RKO (cell line): ENCODE measurements at regions not wholly inside any gene's neighbourhood (a gene's known extent, or its start where the extent isn't known, plus 50 kb on each side); places are given as distances from the start of the nearest gene placed in this dataset.

ENCODE experiments used
- DNase-seq: peaks from one replicate; pipeline ENCODE4 v3.0.0-alpha.2; 2016; ENCODE audit warnings: low spot score

DNA sequence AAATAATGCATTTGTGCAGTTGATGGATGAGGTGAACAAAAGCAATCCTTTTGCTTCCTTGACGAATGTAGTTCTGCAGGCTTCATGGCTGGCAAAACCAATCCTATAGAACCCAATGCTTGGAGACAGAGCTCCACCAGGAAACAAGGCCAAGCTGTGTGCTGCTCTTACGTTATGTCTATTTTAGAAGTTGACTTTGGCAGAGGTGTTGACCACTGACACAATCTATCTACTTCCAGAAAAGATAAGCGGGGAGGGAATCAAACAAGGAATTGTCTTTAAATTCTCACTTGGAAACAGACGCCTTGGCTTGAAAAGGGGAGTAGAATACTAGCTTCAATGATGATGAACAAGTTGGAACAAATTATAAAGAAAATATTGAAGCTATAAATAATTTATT, 211.2 kb downstream of the SETD4 start:
- no peak for DNase-seq

DNA sequence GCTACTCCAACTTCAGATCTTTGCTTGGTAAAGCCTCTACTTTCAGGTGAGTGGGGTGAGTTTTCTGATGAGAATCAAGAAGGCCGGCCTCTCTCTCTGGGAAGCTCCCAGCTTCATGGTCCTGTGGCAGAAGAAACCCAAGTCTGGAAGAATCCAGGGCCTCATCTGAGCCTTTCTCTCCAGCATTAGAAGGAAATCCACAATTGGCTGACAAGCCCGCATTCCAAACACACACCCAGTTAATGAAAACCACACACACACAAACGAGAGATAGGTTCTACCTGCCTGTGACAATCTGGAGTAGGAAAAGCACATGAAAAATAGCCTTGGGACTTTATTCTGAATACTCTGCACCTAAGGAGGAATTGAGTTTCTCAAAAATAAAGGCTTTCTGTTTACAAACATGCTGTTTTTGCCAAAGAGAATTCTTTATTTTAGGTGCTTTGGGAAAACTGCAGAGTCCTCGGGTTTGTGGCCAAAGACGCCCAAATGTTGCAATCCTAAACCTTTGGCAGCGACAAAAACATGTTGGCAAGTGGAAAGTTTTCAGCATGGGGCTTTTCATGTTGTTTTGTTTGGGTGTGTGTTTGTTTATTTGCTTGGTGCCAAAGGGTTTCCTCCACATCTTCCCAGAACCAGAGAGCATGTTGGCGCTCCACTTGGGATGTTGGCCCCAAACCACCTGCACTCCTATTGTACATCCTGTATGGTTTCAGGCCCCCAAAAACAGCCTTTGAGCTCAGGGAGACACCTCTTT, 216.2 kb downstream of the SETD4 start:
- no peak for DNase-seq

DNA sequence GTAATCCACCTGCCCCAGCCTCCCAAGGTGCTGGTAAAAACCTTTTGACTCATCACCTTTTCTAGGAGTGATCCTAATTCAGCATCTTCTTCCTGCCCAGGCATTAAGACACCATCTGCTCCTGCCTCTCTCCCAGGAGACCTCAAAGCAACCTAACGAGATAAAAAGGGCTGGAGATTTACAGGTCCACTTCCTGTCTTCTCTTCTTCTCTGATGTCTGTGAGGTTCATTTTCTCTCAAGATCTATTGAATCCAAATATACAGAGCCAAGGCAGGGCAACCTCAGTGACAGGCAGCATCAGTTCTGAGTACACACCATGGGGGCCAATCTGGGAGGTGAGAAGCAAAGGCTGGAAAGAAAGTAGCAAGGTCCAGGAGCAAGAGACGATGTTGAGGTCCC, 219.4 kb downstream of the SETD4 start:
- DNase-seq: no peak

DNA sequence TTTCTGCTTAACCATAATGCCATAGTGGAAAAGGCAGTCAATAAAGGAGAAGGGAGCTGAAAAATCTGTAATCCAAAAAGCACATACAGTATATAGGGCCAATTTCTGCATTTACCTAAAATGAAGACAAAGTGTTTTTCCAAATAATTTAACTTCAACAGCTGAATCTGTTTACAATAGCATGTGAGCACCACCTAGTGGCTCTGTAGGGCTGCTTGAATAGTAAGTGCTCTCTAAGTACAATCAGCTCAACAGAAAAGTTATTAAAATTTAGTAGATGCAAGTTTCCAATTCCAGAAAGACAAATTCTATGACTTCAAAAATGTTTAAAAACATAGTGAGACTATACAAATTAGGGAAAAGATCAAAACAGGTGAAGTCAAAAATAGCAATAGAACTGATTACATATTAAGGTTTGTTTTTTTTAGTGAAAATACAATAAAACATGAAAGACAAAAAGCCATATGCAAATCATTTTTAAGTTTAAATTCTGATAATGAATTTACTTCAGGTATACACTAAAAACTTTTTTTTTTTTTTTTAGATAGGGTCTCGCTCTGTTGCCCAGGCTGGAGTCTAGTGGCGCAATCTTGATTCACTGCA, 220.0 kb downstream of the SETD4 start:
- peak; percentile 77 for DNase-seq

DNA sequence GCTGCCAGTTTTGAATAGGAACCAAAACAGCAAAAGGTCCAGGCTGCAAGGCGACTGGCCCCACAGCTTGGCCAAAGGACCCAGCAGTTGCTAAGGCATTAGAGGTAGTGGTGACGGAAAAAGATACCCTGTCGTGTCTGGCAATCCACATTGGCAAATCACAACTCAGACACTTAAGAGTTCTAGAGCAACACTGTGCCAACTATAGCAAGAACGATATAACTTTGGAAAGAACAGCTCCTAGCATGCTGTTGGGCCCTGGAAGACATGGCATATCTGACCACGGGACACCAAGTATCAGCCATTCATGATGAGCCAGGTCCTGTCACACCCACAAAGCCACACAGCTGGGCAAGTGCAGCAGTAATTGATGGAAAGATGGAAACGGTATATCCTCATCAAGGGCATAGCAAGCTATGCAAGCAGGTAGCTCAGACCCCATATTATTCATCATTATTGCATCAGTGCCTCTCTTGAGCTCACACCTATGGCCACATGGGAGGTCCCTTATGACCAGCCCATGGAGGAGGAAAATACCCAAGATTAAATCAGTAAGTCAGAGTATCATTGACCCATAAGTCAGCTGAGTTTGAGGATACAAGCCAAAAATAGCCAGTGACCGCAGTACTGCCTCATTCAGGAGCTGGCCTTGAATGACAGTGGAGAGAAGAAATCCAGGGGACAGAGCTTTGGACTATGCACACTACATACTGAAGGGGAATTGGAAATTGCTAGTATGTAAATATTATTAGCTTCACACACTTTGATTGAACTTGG, 221.2 kb downstream of the SETD4 start:
- no peak for DNase-seq

DNA sequence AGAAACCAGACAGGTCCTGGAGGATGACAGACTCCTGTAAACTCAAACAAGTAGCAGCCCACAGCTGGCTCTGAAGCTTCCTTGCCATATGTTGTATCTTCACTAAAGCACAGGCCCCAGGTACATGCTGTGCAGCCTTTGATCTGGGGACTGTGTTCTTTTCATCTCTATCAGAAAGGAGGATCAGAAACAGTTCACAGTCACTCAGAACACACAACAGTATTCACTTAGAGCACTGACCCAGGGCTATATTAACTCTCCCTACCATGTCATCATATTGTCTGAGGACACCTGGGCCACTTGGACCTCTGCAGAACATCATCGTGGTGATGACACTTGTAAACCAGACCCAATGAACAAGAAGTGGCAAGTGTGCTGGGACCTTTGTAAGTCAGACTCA, 222.0 kb downstream of the SETD4 start:
- DNase-seq: no peak

DNA sequence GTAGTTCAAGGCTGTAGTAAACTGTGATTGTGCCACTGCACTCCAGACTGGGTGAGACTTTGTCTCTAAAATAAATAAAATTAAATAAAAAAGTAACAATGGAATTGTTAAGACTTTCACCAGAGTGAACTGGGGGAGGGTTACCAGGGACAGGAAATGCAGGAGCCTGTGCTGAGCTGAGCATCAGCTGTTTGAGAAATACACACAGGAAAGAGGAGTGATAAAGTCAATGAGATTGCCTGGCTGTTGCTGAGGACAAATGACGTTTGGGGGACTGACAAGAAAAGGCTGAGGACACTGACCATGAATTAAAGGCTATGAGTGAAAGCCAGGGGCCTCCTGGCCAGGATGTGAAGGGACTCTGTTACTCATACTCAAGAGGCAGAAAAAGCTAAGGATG, 226.3 kb downstream of the SETD4 start:
- no peak for DNase-seq

DNA sequence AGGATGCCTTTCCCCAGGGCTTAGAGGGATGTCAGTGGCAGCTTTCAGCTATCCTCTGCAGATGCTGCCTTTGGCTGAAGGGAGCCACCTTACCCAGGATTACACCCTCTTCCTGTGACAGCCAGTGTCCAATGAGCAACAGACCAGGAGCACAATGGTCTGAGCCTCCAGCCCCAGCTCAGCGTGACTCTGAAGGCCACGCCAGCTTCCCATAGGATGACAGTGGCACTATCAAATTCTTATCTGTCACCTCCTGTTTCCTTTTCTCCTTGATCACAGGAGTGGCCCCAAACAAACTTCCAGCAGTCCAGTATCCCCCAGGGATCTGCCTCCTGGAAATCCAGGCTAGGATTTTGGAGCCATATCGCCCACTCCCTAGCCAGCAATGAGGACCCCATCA, 226.9 kb downstream of the SETD4 start:
- DNase-seq: no peak

DNA sequence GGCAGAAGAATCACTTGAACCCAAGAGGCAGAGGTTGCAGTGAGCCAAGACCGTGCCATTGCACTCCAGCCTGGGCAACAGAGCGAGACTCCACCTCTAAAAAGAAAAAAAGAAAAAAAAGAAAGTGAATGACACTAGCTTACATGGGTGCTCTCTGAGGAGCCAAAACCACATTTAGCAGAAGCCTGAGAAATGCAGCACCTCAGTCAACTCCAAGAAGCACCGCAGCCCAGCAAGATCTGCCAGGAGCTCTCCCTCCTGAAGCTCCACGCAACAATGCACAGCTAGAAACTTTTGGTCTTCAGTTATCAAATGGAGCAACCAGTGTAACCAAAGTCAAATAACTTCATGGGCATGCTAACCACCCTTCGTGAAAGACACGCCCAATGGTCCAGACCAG, 229.1 kb downstream of the SETD4 start:
- DNase-seq: no peak

DNA sequence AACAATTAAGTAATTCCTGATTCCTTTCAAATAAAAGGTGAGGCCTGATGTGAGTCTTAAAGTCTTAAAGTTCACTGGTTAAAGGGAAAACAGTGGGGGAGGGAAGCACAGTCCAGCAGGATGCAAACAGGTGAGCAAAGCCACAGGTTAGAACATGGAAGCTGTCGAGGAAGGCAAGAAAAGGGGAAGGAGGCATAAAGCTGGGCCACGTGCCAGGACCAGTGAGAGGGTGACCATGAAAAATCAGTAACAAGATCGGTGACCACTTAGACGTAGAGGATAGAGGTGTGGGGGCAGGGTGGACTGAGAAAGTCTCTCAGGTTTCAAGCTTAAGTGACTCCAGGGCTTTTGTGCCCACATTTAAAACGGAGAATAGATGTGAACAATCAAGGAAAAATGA, 231.3 kb downstream of the SETD4 start:
- DNase-seq: no peak

DNA sequence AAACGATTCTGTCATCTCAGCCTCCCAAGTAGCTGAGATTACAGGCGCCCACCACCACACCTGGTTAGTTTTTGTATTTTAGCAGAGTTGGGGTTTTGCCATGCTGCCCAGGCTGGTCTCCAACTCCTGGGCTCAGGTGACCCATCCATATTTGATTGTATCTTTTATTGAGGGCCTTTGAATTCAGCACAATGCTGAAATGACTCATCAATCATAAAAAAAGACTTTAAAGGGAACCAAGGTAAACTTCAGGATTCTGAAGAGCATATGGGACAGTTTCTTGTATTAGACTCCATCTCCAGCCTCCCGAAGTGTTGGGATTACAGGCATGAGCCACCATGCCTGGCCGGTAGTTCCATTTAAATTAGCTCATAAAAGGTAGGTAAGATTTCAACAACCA, 232.2 kb downstream of the SETD4 start:
- no peak for DNase-seq

DNA sequence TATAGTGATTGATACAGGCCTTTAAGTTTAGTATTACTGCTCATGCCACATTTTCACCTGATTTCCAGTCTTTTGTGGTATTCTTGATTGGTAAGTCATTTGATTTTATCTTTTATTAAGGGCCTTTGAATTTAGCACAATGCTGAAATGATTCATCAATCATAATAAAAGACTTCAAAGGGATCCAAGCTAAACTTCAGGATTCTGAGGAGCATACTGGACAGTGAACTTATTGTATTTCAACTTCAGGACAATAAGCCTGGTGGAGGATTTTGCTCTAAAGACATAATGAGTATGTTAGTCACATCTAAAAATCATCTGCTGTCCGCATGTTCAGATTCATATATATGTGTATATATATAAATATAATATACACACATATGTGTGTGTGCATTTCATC, 233.3 kb downstream of the SETD4 start:
- DNase-seq: no peak

DNA sequence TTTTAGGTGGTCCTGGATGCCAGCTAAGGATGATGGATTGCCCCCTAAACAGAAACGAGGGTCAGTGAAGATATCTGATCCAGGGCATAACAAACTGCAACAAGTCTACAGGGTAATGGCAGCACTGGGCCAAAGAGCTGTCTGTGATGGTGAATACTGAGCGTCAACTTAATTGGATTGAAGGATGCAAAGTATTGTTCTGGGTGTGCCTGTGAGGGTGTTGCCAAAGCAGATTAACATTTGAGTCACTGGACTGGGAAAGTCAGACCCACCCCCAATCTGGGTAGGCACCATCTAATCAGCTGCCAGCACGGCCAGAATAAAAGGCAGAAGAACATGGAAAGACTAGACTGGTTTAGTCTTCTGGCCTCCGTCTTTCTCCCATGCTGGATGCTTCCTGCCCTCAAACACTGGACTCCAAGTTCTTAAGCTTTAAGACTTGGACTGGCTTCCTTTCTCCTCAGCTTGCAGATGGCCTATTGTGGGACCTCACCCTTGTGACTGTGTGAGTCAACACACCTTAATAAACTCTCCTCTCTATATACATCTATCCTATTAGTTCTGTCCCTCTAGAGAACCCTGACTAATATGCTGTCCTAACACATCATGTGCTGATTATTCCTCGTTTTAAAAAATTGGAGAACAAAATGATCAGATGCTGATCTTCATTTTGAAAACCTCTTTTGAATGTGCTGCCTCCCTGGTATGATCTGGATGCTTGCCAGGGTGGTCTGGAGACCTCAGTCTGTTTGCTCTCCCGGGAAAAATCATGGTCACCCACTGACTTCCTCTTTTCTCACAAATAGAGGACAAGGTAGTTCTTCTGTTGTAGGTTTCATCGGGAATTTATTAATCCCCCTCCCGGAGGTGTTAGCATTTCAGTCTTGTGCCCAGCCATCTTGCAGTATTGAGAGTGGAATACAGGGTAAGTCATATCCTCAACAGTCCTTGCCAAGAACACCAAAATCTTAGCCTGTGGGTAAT, 234.7 kb downstream of the SETD4 start:
- DNase-seq: no peak

DNA sequence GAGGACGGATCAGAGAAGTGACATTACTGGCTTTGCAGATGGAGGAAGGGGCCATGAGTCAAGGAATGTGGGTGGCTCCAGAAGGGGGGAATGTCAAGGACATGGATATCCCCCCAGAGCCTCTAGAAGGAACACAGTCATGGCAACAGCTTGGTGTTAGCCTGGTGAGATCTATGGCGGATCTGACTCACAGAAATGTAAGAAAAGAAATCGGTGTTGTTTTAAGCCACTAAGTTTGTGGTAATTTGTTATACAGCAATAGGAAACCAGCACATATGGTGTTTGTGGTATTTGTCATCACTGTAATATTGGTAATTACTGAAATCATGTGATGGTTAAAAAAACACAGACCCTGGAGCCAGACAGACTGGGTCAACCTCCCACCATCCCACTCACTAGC, 236.2 kb downstream of the SETD4 start:
- DNase-seq: no peak

DNA sequence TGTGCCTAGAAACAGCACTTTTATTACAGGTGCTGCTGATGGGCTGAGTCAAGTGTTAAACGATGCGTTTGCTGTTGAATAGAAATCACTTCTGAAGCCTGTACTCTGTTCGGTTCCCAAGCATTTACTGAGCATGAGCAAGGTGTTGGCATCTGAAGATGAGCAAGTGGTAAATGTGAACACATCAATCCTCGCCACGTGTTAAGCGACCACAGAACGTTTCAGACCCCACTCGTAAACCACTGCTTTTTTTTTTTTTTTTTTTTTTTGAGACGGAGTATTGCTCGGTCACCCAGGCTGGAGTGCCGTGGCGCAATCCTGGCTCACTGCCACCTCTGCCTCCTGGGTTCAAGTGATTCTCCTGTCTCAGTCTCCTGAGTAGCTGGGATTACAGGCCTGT, 241.2 kb downstream of the SETD4 start:
- no peak for DNase-seq

DNA sequence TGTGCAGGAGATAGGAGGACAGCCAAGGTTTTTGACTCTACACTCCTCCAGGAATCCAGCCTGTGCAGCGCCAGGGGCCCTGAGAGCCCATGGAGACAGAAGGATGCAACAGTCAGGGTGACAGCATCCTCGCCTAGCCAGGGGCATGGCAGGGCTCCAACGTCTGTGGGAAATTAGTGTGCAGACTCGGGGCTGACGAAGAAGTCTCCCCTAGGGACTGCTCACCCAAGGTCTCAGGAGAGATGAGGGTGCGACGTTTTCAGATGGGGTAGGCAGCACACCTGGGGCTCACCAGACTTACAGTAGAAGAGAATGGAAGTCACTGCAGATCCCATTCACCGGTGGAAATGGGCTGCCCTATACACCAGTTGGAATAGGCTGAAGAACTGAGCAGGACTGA, 241.7 kb downstream of the SETD4 start:
- DNase-seq: no peak

DNA sequence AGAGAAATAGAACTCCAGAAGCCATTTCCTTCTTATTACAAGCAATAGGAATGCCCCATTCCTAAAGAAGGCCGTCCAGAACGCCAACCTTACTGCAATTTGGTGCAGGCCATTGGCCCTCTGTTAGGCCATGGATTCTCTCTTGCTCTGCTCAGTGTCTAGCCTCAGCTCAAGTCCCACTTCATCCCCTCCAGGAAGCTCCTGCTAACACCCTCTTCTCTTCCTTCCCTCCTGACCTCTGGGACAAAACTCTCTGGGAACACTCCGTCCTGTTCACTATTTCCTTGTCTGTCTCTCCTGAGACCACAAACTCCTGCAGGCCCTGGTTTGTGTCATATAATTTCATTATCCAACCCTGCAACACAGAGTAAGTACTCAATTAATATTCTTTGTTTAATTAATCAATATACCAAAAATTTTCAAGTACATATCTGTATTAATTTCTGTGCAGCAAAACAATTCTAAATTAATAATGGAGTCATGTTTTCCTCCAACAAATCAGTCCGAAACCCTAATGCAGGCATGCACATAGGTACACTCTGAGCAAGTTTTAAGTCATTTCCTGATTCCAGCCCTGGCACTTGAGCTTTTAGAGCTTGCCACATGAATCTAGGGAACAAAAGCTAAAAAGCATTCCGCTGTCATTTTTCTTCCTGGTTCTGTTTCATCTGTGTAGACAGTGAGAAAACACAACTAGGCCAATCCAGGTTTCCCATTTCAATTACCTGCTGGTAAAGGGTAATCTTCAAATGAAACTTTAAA, 245.3 kb downstream of the SETD4 start:
- no peak for DNase-seq

DNA sequence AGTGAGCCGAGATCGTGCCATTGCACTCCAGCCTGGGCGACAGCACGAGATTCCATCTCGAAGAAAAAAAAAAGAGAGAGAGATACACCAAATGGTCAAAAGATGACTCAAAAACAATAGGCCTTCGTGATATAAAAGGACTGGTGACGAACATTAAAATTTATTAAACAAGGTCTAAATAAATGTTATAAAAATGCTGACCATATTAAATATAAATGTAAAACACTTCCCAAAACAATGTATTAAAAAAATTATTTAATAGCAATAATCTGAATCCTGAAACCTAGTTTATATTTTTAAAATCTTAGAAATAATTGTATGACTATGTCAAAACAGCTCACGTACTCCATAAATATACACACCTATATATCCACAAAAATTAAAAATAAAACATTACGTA, 247.6 kb downstream of the SETD4 start:
- no peak for DNase-seq

DNA sequence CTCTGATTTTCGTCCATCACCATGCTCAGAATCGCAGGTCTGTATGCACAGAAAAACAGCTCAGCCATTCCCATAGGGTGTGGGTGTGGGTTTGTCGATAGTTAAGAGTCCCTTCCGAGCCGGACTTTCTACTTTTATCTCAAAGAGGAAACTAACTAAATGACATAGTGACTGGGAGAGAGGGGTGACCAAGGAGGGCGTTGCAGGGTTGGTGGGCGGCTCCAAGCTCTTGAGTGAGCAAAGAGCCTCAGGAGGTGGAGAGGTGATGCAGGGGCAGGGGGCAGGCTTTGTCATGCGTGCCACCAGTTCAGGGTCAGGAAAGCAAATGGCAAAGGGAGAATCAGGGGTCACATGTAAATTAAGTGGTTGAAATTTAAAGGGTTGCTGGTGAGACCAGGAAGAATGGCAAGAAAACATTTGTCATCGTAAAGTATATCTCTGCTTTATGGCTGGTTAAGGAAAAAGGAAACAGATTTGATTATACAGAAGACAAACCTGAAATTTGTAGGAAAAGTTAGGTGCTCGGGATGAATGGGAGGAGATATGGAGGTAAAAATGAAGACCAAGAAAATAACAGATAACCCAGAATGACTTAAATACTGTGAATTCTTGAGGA, 249.0 kb downstream of the SETD4 start:
- no peak for DNase-seq

DNA sequence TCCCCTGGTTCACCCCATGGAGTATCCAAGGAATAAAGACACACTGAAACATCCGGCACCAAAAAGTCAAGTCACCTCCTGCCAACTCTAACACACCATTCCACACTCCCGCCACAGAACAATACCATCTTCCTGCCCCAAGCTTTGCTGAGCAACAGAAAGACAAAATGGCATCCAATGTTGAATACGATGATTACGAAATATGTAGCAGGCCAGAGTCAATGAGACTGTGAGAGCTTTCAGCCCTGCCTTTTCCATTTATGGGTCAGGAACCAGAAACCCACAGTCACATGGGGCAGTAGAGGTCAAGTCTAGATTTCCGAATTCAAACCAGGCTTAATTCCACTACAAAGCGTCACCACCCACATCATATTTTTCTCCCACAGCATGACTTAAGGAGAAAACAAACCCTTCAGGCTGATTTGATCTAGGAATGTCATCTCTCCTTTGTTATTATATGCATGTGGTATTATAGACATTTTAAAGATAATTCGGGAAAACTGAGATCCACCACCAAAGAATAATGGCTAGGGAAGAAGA, 249.8 kb downstream of the SETD4 start:
- DNase-seq: no peak

DNA sequence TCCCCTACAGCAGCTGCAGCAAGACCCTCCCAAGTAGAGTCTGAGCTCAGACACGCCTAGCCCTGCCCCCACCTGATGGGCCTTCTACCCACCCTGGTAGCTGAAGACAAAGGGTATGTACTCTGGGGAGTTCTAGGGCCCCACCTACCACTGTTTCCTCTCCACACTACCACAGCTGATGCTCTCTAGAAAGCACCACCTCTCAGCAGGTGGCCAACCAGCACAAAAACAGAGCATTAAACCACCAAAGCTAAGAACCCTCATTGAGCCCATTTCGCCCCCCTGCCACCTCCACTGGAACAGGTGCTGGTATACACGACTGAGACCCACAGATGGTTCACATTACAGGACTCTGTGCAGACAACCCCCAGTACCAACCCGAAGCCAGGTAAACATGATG, 258.9 kb downstream of the SETD4 start:
- no peak for DNase-seq
